ENCODE measurements at regions not wholly inside any gene's neighbourhood (a gene's known extent, or its start where the extent isn't known, plus 50 kb on each side); places are given as distances from the start of the nearest gene placed in this dataset.

DNA sequence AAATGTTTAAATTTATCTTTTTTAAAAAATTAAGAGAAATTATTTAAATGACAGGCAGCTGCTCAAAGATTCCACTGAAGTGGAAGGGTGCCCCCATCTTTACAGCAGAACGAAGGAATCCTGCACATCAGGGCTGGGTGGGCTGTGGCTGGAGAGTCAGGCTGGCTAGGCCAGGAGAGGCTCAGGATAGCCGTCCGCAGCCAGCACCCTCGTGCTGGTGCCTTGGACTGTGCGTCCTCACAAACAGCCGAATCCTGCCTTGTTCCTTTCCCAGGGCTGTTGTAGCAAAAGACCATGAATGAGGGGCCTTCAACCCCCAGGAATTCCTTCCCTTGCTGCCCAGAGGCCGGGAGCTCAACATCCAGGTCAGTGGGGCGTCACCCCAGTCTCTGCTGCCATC is 64.6 kb upstream of the FCN1 start:
- TF ChIP-seq, protein P1, sequence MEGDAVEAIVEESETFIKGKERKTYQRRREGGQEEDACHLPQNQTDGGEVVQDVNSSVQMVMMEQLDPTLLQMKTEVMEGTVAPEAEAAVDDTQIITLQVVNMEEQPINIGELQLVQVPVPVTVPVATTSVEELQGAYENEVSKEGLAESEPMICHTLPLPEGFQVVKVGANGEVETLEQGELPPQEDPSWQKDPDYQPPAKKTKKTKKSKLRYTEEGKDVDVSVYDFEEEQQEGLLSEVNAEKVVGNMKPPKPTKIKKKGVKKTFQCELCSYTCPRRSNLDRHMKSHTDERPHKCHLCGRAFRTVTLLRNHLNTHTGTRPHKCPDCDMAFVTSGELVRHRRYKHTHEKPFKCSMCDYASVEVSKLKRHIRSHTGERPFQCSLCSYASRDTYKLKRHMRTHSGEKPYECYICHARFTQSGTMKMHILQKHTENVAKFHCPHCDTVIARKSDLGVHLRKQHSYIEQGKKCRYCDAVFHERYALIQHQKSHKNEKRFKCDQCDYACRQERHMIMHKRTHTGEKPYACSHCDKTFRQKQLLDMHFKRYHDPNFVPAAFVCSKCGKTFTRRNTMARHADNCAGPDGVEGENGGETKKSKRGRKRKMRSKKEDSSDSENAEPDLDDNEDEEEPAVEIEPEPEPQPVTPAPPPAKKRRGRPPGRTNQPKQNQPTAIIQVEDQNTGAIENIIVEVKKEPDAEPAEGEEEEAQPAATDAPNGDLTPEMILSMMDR (tag by site-specific recombination; IDR thresholded peaks at IDR 0.05): no peak
- TF ChIP-seq, protein P2, sequence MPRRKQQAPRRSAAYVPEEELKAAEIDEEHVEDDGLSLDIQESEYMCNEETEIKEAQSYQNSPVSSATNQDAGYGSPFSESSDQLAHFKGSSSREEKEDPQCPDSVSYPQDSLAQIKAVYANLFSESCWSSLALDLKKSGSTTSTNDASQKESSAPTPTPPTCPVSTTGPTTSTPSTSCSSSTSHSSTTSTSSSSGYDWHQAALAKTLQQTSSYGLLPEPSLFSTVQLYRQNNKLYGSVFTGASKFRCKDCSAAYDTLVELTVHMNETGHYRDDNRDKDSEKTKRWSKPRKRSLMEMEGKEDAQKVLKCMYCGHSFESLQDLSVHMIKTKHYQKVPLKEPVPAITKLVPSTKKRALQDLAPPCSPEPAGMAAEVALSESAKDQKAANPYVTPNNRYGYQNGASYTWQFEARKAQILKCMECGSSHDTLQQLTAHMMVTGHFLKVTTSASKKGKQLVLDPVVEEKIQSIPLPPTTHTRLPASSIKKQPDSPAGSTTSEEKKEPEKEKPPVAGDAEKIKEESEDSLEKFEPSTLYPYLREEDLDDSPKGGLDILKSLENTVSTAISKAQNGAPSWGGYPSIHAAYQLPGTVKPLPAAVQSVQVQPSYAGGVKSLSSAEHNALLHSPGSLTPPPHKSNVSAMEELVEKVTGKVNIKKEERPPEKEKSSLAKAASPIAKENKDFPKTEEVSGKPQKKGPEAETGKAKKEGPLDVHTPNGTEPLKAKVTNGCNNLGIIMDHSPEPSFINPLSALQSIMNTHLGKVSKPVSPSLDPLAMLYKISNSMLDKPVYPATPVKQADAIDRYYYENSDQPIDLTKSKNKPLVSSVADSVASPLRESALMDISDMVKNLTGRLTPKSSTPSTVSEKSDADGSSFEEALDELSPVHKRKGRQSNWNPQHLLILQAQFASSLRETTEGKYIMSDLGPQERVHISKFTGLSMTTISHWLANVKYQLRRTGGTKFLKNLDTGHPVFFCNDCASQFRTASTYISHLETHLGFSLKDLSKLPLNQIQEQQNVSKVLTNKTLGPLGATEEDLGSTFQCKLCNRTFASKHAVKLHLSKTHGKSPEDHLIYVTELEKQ (tag by site-specific recombination; IDR thresholded peaks at IDR 0.05; ENCODE audit: borderline replicate concordance): no peak
- TF ChIP-seq, protein P3, sequence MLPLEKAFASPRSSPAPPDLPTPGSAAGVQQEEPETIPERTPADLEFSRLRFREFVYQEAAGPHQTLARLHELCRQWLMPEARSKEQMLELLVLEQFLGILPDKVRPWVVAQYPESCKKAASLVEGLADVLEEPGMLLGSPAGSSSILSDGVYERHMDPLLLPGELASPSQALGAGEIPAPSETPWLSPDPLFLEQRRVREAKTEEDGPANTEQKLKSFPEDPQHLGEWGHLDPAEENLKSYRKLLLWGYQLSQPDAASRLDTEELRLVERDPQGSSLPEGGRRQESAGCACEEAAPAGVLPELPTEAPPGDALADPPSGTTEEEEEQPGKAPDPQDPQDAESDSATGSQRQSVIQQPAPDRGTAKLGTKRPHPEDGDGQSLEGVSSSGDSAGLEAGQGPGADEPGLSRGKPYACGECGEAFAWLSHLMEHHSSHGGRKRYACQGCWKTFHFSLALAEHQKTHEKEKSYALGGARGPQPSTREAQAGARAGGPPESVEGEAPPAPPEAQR (tag by site-specific recombination; IDR thresholded peaks at IDR 0.05): no peak
- TF ChIP-seq, protein P4, sequence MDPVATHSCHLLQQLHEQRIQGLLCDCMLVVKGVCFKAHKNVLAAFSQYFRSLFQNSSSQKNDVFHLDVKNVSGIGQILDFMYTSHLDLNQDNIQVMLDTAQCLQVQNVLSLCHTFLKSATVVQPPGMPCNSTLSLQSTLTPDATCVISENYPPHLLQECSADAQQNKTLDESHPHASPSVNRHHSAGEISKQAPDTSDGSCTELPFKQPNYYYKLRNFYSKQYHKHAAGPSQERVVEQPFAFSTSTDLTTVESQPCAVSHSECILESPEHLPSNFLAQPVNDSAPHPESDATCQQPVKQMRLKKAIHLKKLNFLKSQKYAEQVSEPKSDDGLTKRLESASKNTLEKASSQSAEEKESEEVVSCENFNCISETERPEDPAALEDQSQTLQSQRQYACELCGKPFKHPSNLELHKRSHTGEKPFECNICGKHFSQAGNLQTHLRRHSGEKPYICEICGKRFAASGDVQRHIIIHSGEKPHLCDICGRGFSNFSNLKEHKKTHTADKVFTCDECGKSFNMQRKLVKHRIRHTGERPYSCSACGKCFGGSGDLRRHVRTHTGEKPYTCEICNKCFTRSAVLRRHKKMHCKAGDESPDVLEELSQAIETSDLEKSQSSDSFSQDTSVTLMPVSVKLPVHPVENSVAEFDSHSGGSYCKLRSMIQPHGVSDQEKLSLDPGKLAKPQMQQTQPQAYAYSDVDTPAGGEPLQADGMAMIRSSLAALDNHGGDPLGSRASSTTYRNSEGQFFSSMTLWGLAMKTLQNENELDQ (tag by site-specific recombination; IDR thresholded peaks at IDR 0.05; ENCODE audit: low read depth): no peak

All from HEK293 (cell line).